ENCODE measurements at regions not wholly inside any gene's neighbourhood (a gene's known extent, or its start where the extent isn't known, plus 50 kb on each side); places are given as distances from the start of the nearest gene placed in this dataset.

DNA sequence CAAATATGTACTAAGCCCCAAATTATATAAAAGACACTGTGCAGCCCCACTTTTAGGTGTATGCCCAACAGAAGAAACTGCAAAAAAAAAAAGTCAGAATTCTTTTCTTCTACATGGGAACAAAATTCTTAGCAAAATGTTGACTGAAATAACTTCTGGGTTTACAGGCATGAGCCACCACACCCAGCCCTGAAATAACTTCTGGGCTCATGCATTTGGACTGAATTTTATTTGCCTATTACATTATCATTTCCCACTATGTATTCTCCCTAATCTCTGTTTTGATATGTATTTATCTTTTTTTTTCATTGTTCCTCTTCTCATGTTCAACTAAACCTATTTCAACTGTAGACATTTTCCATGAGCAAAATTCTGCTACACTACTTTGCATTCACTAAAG lies 169.2 kb downstream of the GRIN2B start:
- H3K9ac ChIP-seq: no peak overlapping the region
- no peaks in the 10 kb centered on the region for H4K20me1 ChIP-seq
- no peak overlapping the region for H3K4me2 ChIP-seq
- H3K4me1 ChIP-seq: no peaks in the 10 kb centered on the region
- no peaks in the 10 kb centered on the region for H3K27me3 ChIP-seq
- H3K27ac ChIP-seq: no peak overlapping the region
- no peaks in the 10 kb centered on the region for H3K9me3 ChIP-seq (replicated peaks in 1 of 11)
- no peaks in the 10 kb centered on the region for H3K36me3 ChIP-seq
- no peak overlapping the region for H3K4me3 ChIP-seq
- TF ChIP-seq Cebpa-rat (IDR thresholded peaks at IDR 0.05): no peak

DNA sequence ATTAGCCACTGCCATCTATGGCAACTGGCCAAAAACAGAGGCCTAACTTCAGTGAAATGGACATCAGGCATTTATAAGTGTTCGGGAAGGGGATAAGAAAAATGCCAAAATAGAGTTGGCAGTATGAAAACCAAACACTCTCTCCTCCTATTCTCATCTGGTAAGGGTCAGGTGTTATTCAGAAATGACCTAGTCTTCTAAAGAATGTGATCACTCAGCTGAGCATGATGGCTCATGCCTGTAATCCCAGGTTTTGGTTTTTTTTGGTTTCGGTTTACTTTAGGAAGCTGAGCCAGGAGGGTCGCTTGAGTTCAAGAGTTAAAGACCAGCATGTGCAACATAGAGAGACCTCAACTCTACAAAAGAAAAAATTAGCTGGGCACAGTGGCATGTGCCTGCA lies 170.3 kb downstream of the GRIN2B start:
- no peaks in the 10 kb centered on the region for H3K36me3 ChIP-seq
- no peaks in the 10 kb centered on the region for H3K4me1 ChIP-seq
- H3K9ac ChIP-seq: no peak overlapping the region
- H3K4me2 ChIP-seq: no peak overlapping the region
- H3K27me3 ChIP-seq: no peaks in the 10 kb centered on the region
- H3K4me3 ChIP-seq: no peak overlapping the region
- H4K20me1 ChIP-seq: no peaks in the 10 kb centered on the region
- no peaks in the 10 kb centered on the region for H3K9me3 ChIP-seq (replicated peaks in 1 of 11)
- no peak overlapping the region for H3K27ac ChIP-seq
- no peak for TF ChIP-seq Cebpa-rat (IDR thresholded peaks at IDR 0.05)

DNA sequence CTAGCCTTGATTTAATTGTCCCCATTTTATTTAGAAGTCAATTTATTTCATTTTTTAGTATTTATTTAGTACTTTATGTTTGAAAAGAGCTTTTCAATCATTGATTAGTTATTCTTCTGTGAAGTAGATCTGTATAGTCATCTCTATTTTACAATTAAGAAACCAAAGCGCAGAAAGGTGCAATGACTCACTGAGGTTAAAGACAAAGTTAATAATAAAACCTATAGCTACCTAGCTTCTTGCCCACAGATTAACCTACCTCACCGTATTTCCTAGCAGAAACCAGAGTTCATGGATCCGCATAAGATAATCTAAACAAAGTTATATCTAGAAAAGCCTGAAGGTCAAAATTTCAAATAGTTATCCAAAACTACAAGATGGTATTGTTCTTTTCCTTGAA lies 176.4 kb downstream of the GRIN2B start:
- Histone ChIP-seq H4K20me1 (no peaks in the 10 kb centered on the region), H3K4me2 (no peak overlapping the region), H3K36me3 (no peaks in the 10 kb centered on the region), H3K27me3 (no peaks in the 10 kb centered on the region), H3K4me1 (no peaks in the 10 kb centered on the region), H3K9me3 (replicated peaks in 1 of 11) (no peaks in the 10 kb centered on the region), H3K4me3 (no peak overlapping the region), H3K27ac (no peak overlapping the region), H3K9ac (no peak overlapping the region)
- TF ChIP-seq Cebpa-rat (IDR thresholded peaks at IDR 0.05): no peak

DNA sequence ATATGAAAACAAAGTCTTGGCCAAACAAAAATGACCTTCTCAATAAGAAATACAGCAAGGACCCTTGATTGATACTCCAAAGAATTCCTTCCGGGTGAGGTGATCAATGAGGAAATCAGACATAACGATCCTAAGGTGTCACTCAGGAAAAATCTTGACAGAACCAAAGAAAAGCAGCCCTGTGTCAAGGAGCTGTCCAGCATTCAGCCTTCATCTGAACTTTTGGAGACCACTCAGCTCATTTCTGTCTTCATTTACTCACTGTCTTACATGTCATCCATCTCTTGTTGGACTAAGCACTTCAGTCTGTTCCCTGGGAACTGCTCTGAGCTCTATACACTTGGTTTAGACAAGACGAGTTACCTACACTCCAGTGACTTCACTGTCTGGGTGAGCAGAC lies 179.9 kb downstream of the GRIN2B start:
- no peak for TF ChIP-seq Cebpa-rat (IDR thresholded peaks at IDR 0.05)
- H3K9ac ChIP-seq: no peak overlapping the region
- no peaks in the 10 kb centered on the region for H3K9me3 ChIP-seq (replicated peaks in 1 of 11)
- H3K4me3 ChIP-seq: no peak overlapping the region
- no peaks in the 10 kb centered on the region for H4K20me1 ChIP-seq
- no peak overlapping the region for H3K27ac ChIP-seq
- H3K4me2 ChIP-seq: no peak overlapping the region
- H3K27me3 ChIP-seq: no peaks in the 10 kb centered on the region
- no peaks in the 10 kb centered on the region for H3K4me1 ChIP-seq
- H3K36me3 ChIP-seq: no peaks in the 10 kb centered on the region

DNA sequence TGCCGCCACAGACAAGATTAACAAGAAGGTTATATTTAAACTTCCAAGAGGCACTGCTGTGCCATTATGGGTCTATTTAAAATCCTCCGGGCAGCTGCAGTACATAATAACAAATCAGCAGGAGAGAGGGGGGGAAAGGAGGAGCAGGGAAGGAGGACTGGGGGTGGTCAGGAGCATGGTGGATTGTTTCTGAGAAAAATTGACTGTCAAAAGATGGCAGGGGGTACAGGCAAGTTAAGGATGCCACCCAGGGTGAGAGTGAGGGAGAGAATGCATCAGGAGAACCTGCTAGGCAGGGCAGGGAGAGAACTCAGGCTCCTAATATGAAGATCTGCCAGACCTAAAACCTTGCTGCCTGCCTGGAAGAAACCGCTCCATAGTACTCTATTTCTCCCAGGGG lies 181.8 kb downstream of the GRIN2B start:
- no peak overlapping the region for H3K9ac ChIP-seq
- no peak overlapping the region for H3K4me2 ChIP-seq
- H3K27ac ChIP-seq: no peak overlapping the region
- no peak for TF ChIP-seq Cebpa-rat (IDR thresholded peaks at IDR 0.05)
- H3K4me3 ChIP-seq: no peak overlapping the region
- H3K9me3 ChIP-seq (replicated peaks in 1 of 11): no peaks in the 10 kb centered on the region
- no peaks in the 10 kb centered on the region for H3K36me3 ChIP-seq
- H4K20me1 ChIP-seq: no peaks in the 10 kb centered on the region
- H3K27me3 ChIP-seq: no peaks in the 10 kb centered on the region
- no peaks in the 10 kb centered on the region for H3K4me1 ChIP-seq

DNA sequence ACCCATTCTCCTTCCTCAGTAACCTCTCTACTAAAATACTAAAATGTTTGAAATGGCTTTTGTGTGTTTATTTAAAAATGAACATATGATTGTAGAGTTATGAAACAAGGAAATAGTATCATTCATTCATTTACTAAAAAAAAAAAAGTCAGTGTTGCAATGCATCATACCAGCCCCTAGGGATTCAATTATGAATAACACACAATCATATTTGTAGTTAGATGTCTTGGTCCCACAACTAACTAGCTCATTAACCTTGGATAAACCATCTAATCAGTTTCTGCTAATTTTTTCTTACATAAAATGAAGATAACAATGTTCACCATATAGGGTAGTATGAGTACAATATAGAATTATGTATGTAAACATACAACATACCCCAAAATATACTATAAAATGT lies 183.2 kb downstream of the GRIN2B start:
- Histone ChIP-seq H3K4me3 (no peak overlapping the region), H3K4me2 (no peak overlapping the region), H3K9me3 (replicated peaks in 1 of 11) (no peaks in the 10 kb centered on the region), H3K4me1 (no peaks in the 10 kb centered on the region), H3K36me3 (no peaks in the 10 kb centered on the region), H3K27me3 (no peaks in the 10 kb centered on the region), H3K27ac (no peak overlapping the region), H3K9ac (no peak overlapping the region), H4K20me1 (no peaks in the 10 kb centered on the region)
- no peak for TF ChIP-seq Cebpa-rat (IDR thresholded peaks at IDR 0.05)

DNA sequence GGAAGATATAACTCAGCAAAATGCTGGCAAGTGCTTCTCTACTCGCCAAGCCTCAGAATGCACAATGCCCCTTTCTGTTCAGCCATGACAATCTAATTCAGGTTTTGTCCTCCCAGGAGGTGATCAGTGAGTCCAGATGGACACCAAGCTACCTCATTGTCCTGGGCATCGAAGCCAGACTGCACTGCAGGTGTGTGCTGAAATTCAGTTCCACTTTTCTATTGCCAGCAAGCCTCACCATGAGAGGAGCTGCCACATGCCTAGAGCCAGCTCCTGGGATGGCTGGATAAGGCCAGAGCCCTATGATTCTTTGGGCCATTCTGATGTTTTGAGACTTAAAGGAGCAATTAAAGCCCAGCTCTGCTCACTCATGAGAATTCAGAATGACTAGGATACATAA lies 186.7 kb downstream of the GRIN2B start:
- Histone ChIP-seq H3K9ac (no peak overlapping the region), H4K20me1 (no peaks in the 10 kb centered on the region), H3K4me1 (peaks cover 0 to 13% (median 12%) of the 10 kb centered on the region in 10 experiments; a peak in 14 of 20 replicates), H3K4me2 (no peak overlapping the region), H3K9me3 (replicated peaks in 1 of 11) (no peaks in the 10 kb centered on the region), H3K4me3 (no peak overlapping the region), H3K36me3 (no peaks in the 10 kb centered on the region), H3K27me3 (no peaks in the 10 kb centered on the region), H3K27ac (no peak overlapping the region)
- TF ChIP-seq Cebpa-rat (IDR thresholded peaks at IDR 0.05): no peak

DNA sequence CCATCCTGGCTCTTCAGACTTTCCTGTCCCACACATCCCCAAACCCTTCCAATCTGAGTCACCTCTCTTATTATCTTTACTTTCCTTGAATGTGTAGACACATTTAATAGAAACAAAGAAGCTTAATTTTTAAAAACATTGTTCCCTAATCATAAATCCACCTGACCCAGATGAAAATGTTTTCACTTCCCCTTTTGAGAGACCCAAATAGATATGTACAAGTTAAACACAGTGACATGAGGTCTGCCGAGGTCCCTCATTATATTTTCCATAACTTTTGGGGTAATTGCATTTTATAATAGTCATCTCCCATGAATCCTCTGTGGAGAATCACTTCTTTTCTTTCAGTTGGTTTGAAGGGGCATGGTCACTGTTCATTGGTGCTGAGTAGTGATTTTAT lies 191.1 kb downstream of the GRIN2B start:
- no peak overlapping the region for H3K4me3 ChIP-seq
- H3K27me3 ChIP-seq: no peaks in the 10 kb centered on the region
- H3K9ac ChIP-seq: no peak overlapping the region
- H3K27ac ChIP-seq: no peak overlapping the region
- H3K4me2 ChIP-seq: peak overlapping the region in 7 of 11 experiments; percentile 18 to 60 (median 33); a peak in 12 of 22 replicates
- no peaks in the 10 kb centered on the region for H3K36me3 ChIP-seq
- peaks cover 0 to 25% (median 19%) of the 10 kb centered on the region in 10 experiments; a peak in 15 of 20 replicates for H3K4me1 ChIP-seq
- no peaks in the 10 kb centered on the region for H3K9me3 ChIP-seq (replicated peaks in 1 of 11)
- TF ChIP-seq Cebpa-rat (IDR thresholded peaks at IDR 0.05): no peak
- H4K20me1 ChIP-seq: no peaks in the 10 kb centered on the region

DNA sequence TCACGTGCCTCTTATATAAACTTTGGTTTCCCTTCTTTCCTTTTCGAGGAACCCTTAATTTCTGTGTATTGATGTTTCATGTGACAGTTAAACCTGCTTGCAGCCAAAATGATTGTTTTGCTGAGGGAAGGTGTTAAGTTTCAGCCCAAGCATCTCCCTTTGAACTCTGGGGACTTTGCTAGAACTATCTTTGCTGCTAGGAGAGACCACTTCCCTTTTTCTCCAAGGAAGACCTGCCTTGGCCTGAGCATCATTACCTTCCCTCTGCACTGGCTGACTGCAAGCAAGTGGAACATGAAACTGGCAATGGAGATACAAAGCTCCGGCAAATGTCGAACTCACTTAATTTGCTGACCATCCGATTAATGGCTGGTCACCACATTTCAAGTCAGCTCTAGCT lies 192.8 kb downstream of the GRIN2B start:
- no peak for TF ChIP-seq Cebpa-rat (IDR thresholded peaks at IDR 0.05)
- no peak overlapping the region for H3K27ac ChIP-seq

DNA sequence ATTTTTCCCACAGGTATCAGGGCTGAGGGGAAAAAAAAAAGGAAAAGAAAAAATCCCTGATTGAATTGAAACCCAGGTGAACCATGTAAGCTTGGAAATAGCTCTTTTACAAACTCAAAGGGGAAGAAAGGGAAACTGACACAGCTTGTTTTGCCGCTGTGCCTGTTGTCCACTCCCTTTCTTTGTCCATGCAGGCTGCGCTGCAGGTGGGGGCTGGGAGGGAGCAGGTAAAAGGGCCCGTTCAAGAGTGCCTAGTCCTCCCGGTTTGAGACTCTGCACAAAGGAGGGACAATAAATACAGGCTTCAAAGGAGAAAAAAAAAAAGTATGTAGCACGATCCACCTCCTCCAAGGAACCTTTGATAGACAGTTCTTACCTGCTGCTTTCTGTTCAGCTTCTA lies 194.8 kb downstream of the GRIN2B start:
- no peak overlapping the region for H3K9ac ChIP-seq
- H3K36me3 ChIP-seq: no peaks in the 10 kb centered on the region
- no peak overlapping the region for H3K4me2 ChIP-seq
- H3K4me1 ChIP-seq: peaks cover 0 to 25% (median 19%) of the 10 kb centered on the region in 10 experiments; a peak in 15 of 20 replicates
- H4K20me1 ChIP-seq: no peaks in the 10 kb centered on the region
- no peaks in the 10 kb centered on the region for H3K27me3 ChIP-seq
- no peak overlapping the region for H3K27ac ChIP-seq
- no peak for TF ChIP-seq Cebpa-rat (IDR thresholded peaks at IDR 0.05)
- no peak overlapping the region for H3K4me3 ChIP-seq
- H3K9me3 ChIP-seq (replicated peaks in 1 of 11): no peaks in the 10 kb centered on the region

More for the DNA sequence above, 192.8 kb downstream of the GRIN2B start:
- Histone ChIP-seq H3K4me3 (no peak overlapping the region), H3K27me3 (no peaks in the 10 kb centered on the region), H3K4me1 (peaks cover 0 to 25% (median 19%) of the 10 kb centered on the region in 10 experiments; a peak in 15 of 20 replicates), H3K4me2 (peak overlapping the region in 5 of 11 experiments; percentile 13 to 44 (median 35); a peak in 7 of 22 replicates), H3K36me3 (no peaks in the 10 kb centered on the region), H3K9ac (no peak overlapping the region), H4K20me1 (no peaks in the 10 kb centered on the region), H3K9me3 (replicated peaks in 1 of 11) (no peaks in the 10 kb centered on the region)

All from BLaER1 treated with 17β-estradiol and CSF1 and Interleukin-3, amounts not matched to agents 10 nM and 100 nM (cell line).